Cardiac septum (tissue), 1 donor: ENCODE measurements at regions not wholly inside any gene's neighbourhood (a gene's known extent, or its start where the extent isn't known, plus 50 kb on each side); places are given as distances from the start of the nearest gene placed in this dataset.

Experiments
- DNase-seq: peaks from one replicate; pipeline ENCODE4 v3.0.0-alpha.2; 2020; ENCODE audit warnings: low spot score
- intact Hi-C: fragments of 100-400 bp; cut with DNase I; formaldehyde crosslinking; loops from one replicate; pipeline ENCODE4 v1.14.0; 2022
- donor health status: DM: no; HTN: no; CAD: no.

GRCh38 chr11:92376146-92376599 is 151.6 kb downstream of the FAT3 start:
- no peak for DNase-seq
- intact Hi-C loops, result no loop called here

DNA sequence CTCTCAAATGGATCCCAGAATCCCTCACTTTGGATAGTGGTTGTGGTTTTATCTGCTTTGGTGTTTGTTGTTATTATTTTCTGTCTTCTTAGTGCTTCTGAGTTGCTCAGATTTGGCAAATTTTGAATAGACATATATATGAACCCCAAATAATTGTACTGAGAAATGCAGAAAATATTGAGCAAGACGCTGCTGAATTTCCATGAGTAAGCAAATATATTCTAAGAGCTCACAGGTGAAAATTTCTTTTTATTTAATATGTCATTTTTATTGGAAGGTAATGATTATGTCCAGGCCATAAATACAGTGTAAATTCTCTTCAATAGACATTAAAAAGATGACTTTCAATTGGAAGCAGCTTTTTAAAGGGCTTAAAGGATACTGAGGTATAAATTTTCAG is 152.1 kb downstream of the FAT3 start:
- intact Hi-C loops, result no loop called here
- no peak for DNase-seq

- DNase-seq, result no peak
- intact Hi-C loops, result no loop called here
Measured at GRCh38 chr11:92380882-92381281, 156.3 kb downstream of the FAT3 start.

DNA sequence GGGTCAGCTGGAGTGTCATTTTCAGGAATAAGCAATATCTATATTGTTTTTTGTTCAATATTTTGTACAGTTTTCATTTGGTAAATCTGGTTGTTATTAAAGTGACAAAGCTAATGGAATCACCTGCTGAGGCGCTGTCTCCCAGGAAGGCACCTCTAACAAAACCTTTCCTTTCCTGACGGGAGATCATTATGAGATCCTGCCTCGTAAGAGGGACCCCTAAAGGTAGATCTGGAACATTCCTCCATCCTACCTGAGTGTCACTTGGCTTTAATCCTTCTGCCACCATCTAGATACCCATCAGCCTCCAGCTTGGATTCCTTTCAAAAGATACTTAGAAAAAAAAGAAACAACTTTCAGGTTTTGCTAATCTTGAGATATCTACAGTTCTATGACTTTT is 157.7 kb downstream of the FAT3 start:
- DNase-seq, result no peak
- intact Hi-C loops, result no loop called here

GRCh38 chr11:92383430-92383829 is 158.8 kb downstream of the FAT3 start:
- no peak for DNase-seq
- intact Hi-C loops, result no loop called here

DNA sequence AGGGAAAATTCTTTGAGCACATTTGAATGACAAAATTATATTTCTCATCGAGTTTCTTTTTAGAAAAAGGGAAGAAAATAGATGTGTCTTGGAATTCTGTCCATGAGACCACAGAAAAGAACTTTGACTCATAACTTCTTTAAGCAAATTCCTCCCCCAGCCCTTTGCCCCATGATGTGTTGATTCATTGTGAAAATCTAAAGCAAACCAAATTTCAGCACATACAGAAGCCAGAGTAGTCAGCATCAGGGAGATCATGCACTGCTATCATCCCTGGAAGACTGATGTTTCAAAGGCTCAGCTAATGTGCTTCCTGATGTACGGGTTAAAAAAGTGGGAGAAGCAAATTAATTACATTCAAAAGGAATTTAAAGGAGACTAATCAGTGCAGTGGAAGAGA is 159.7 kb downstream of the FAT3 start:
- intact Hi-C loops, result no loop called here
- DNase-seq, result no peak

- intact Hi-C loops, result no loop called here
Measured at GRCh38 chr11:92384802-92385201, 160.2 kb downstream of the FAT3 start.

DNA sequence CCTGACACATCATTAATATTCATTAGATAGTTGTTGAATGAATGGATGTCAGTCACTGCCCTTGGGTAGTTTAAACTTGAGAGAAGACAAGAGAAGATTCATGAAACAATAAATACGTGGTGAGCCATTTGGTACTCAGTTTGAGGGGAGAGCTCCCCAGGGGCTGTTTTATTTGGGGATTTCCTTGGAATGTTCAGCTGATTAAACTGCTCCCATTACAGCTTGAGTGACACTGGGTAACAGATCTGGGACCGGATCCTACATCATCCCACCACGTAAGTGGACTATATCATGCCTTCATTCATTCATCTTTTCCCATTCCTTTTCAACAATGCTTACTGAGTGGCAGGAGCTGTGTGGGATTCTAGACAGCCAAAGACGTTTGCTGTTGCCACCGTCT is 162.0 kb downstream of the FAT3 start:
- intact Hi-C loops, result no loop called here
- DNase-seq, result no peak

More at GRCh38 chr11:92384802-92385201, 160.2 kb downstream of the FAT3 start:
- no peak for DNase-seq

DNA sequence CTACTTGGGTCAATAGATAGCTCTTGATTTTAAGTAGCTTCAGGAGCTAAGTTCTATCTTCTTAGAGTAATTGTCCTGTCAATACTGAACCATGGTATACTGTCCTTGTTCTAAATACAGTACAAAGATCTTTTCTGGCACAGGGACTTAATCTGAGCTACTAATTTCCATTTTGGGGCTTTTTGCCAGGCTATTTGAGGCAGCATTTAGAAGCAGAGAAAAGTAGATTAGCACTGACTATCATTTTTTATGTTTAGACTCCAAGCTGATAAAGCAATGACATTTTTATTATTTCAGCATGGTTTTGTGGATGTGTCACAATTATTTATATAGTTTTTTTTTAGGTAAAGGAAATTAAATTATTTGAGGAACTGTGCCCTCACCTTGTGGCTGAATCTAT is 163.2 kb downstream of the FAT3 start:
- intact Hi-C loops, result no loop called here
- DNase-seq, result no peak

- intact Hi-C loops, result no loop called here
Measured at GRCh38 chr11:92388380-92388779, 163.8 kb downstream of the FAT3 start.

DNA sequence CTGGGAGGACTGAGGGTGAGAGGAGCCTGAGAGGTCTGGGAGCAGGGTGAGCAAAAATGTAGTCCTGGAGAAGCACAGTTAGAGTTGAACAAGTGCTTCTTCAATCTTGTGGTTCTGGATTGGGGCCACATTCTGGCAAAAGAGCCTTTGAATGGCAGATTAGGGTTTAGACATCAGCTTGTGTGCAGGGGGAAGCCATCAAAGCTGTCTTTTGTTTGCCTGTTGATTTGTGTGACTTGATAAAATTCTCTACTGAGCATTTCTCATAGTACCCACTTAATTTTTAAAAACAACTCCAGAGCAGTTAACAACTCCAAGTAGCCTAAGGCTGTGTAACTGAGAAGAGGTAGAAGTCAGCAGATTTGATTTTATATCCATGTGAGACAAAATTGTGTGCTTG is 166.2 kb downstream of the FAT3 start:
- intact Hi-C loops, result no loop called here
- DNase-seq, result no peak

More at GRCh38 chr11:92388380-92388779, 163.8 kb downstream of the FAT3 start:
- no peak for DNase-seq

DNA sequence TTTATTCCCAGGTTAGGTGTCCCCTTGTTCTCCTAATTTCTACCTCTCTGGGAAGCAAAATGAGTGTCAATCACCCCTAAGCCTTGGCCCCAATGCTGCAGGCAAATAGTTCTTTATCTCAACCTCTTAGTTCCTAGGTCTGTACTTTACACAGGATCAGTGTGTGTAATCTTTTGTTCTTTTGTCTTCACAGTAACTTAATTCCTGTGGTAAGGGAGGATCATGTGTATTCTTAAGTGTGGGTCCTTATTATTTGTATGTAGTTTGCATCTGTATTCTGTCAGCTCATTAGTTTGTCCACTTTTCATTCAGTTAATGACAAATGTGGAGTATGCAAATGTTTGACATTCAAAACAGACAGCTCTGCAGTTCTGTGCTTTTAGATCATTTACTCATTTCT is 166.7 kb downstream of the FAT3 start:
- no peak for DNase-seq
- intact Hi-C loops, result no loop called here

GRCh38 chr11:92391808-92392207 is 167.2 kb downstream of the FAT3 start:
- intact Hi-C loops, result no loop called here
- no peak for DNase-seq

GRCh38 chr11:92393218-92393617 is 168.6 kb downstream of the FAT3 start:
- intact Hi-C loops, result no loop called here
- no peak for DNase-seq

GRCh38 chr11:92396133-92396532 is 171.5 kb downstream of the FAT3 start:
- no peak for DNase-seq
- intact Hi-C loops, result no loop called here

- DNase-seq, result no peak
- intact Hi-C loops, result no loop called here
Measured at GRCh38 chr11:92397221-92397755, 172.7 kb downstream of the FAT3 start.

DNA sequence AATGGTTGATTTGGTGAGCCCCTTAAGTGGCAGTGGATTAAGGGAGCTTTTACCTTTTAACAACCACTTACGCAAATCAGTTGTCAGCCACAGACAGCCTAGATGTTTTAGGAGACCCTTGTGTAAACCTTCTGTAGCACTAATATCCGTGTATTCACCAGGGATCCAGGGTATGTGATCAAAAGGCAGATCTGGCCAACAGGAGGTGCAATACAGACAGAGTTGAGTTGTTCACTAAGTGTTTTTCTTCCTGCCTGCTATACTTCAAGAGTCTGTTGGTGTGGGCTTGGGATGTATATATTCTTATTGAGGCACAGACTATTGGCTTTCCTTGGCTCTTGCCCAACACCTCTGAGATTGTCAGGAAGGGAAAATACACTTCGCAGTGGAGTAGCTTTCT is 175.1 kb downstream of the FAT3 start:
- DNase-seq, result no peak
- intact Hi-C loops, result no loop called here

- intact Hi-C loops, result no loop called here
- no peak for DNase-seq
Measured at GRCh38 chr11:92401520-92401919, 176.9 kb downstream of the FAT3 start.

GRCh38 chr11:92406472-92406871 is 181.9 kb downstream of the FAT3 start:
- no peak for DNase-seq
- intact Hi-C loops, result no loop called here

- intact Hi-C loops, result no loop called here
- DNase-seq, result no peak
Measured at GRCh38 chr11:92409355-92409754, 184.7 kb downstream of the FAT3 start.

DNA sequence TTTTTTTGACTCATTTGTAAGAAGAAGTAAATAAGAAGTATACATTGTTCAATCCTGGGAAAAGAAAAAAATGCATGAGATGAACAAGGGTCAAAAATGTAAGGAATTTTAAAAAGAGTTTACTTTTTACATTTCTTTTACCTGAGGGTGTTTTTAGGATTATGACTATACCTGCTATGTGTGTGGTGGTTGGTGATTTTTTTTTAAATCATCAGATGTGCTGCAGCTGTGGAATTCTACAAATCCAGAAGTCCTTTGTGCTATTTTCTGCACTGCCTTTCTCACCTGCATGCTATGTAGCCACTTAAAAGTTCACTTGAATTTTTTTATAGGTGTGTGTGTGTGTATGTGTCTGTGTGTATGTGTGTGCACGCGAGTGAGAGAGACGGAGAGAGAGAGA is 185.3 kb downstream of the FAT3 start:
- no peak for DNase-seq
- intact Hi-C loops, result no loop called here

DNA sequence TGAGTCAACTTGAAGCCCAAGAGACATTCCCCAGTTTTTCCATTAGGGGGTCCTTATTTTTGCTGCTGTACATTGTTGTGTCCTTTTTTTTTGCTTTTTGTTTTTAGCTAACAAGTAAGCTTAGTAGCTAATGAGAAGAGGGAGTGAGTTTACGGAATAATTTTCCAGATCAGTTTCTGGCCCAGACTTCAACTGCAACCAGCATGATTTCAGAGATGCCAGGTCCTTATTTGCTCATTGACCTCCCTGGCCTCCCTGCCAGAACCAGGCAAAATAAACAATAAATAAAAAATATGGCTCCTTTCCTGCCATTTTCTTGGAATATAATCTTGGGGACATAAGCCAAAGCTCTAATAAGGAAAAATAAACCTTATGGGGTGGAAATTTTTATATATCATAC is 185.9 kb downstream of the FAT3 start:
- no peak for DNase-seq
- intact Hi-C loops, result no loop called here
